ENCODE measurements at regions not wholly inside any gene's neighbourhood (a gene's known extent, or its start where the extent isn't known, plus 50 kb on each side); places are given as distances from the start of the nearest gene placed in this dataset.

DNA sequence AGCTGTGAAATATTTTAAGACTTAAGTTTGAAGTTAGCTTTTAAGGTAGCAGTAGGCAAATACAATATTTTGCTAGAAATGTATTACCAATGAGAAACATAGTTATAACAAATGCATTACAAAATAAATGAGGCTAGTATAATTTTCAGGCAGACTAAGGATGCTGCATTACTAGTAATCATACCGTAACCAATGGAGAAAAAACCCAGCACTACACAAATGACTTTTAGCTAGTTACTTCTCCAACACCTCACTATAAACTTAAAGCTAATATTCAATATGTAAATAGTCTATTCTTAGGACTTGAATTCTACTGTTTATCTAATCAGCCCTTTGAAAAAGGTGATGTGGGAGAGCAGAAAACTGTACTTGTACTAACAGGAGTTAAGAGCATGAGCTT lies 285.3 kb upstream of the KLF14 start:
- no peak overlapping the region for H3K4me2 ChIP-seq (ENCODE audit: low read length, poor library complexity, severe bottlenecking)
- H3K14ac ChIP-seq (ENCODE audit: low read length in 2 of 2) = no peak overlapping the region
- DNase-seq = no peak
- no peak overlapping the region for H3K27ac ChIP-seq (ENCODE audit: low read length, poor library complexity, severe bottlenecking)
- no peak overlapping the region for H4K91ac ChIP-seq (ENCODE audit: low read length)
- H2BK120ac ChIP-seq (ENCODE audit: low read depth, low read length) = no peak overlapping the region
- H3K4me1 ChIP-seq (ENCODE audit: control insufficient read depth, insufficient read depth, low read depth, low read length) = peaks cover 3% of the 10 kb centered on the region
- no peak overlapping the region for H2BK5ac ChIP-seq (ENCODE audit: low read depth, low read length, poor library complexity, severe bottlenecking)
- H3K27me3 ChIP-seq (ENCODE audit: control insufficient read depth in 1 of 2, insufficient read depth in 1 of 2, low read length in 2 of 2) = no peaks in the 10 kb centered on the region
- H2BK15ac ChIP-seq (ENCODE audit: low read depth, poor library complexity, severe bottlenecking) = no peak overlapping the region
- H3K36me3 ChIP-seq (ENCODE audit: control insufficient read depth in 1 of 2, insufficient read depth in 2 of 2, low read depth in 1 of 2, low read length in 2 of 2) = peaks cover 6 to 86% of the 10 kb centered on the region in 2 experiments
- no peak overlapping the region for H3K23ac ChIP-seq (ENCODE audit: low read length in 2 of 2)
- H2AFZ ChIP-seq (ENCODE audit: low read depth, low read length) = no peak overlapping the region
- H3K18ac ChIP-seq (ENCODE audit: low read depth in 1 of 2, low read length in 2 of 2) = no peak overlapping the region
- H2BK12ac ChIP-seq (ENCODE audit: low read length in 2 of 2) = no peak overlapping the region
- no peak overlapping the region for H3K4me3 ChIP-seq (ENCODE audit: insufficient read depth in 1 of 2, low read depth in 1 of 2, low read length in 2 of 2)
- WGBS = 100% methylated on average over 1 of the region's 1 CpG
- H4K8ac ChIP-seq (ENCODE audit: low read length) = no peak overlapping the region
- no peak overlapping the region for H3K9ac ChIP-seq (ENCODE audit: low read length)
- H3K4ac ChIP-seq (ENCODE audit: low read depth in 1 of 2, low read length in 2 of 2) = no peak overlapping the region
- no peak overlapping the region for H2AK5ac ChIP-seq (ENCODE audit: low read length, severe bottlenecking)
- H3K9me3 ChIP-seq (ENCODE audit: control insufficient read depth, low read length) = no peaks in the 10 kb centered on the region
- peaks cover 25% of the 10 kb centered on the region for H3K79me1 ChIP-seq (replicated peaks; ENCODE audit: low read length, poor library complexity, severe bottlenecking)

DNA sequence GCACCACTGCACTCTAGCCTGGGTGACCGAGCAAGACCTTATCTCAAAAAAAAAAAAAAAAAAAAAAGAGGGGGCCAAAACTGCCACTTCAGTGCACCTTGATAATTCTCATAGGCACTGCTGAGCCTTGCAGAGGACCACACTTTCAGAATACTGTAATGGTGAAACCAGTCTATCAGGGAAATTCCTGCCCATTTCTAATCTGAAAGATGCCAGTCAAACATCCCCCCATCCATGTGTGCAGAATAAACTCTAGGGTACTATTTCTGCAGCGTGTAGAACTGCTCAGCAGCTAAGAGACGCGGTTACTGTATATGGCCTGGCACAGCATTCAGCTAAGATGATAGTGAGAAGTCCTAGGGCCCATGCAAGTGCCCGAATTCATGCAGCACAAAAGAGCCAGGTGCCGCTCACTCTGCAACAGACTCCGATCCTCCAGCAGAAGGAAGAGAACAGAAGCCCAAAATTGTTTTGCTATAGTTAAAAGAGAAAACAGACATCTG lies 286.8 kb upstream of the KLF14 start:
- peaks cover 23% of the 10 kb centered on the region for H3K79me1 ChIP-seq (replicated peaks; ENCODE audit: low read length, poor library complexity, severe bottlenecking)
- no peak overlapping the region for H4K91ac ChIP-seq (ENCODE audit: low read length)
- no peak overlapping the region for H2AFZ ChIP-seq (ENCODE audit: low read depth, low read length)
- H2BK5ac ChIP-seq (ENCODE audit: low read depth, low read length, poor library complexity, severe bottlenecking) = no peak overlapping the region
- H2BK15ac ChIP-seq (ENCODE audit: low read depth, poor library complexity, severe bottlenecking) = no peak overlapping the region
- no peak overlapping the region for H3K18ac ChIP-seq (ENCODE audit: low read depth in 1 of 2, low read length in 2 of 2)
- no peak overlapping the region for H2AK5ac ChIP-seq (ENCODE audit: low read length, severe bottlenecking)
- H3K4ac ChIP-seq (ENCODE audit: low read depth in 1 of 2, low read length in 2 of 2) = no peak overlapping the region
- no peak overlapping the region for H3K23ac ChIP-seq (ENCODE audit: low read length in 2 of 2)
- no peaks in the 10 kb centered on the region for H3K27me3 ChIP-seq (ENCODE audit: control insufficient read depth in 1 of 2, insufficient read depth in 1 of 2, low read length in 2 of 2)
- H3K4me2 ChIP-seq (ENCODE audit: low read length, poor library complexity, severe bottlenecking) = no peak overlapping the region
- H3K4me3 ChIP-seq (ENCODE audit: insufficient read depth in 1 of 2, low read depth in 1 of 2, low read length in 2 of 2) = no peak overlapping the region
- no peak overlapping the region for H3K27ac ChIP-seq (ENCODE audit: low read length, poor library complexity, severe bottlenecking)
- peaks cover 1% of the 10 kb centered on the region for H3K4me1 ChIP-seq (ENCODE audit: control insufficient read depth, insufficient read depth, low read depth, low read length)
- no peak for DNase-seq
- no peak overlapping the region for H4K8ac ChIP-seq (ENCODE audit: low read length)
- H2BK120ac ChIP-seq (ENCODE audit: low read depth, low read length) = no peak overlapping the region
- peaks cover 6 to 82% of the 10 kb centered on the region in 2 experiments for H3K36me3 ChIP-seq (ENCODE audit: control insufficient read depth in 1 of 2, insufficient read depth in 2 of 2, low read depth in 1 of 2, low read length in 2 of 2)
- no peaks in the 10 kb centered on the region for H3K9me3 ChIP-seq (ENCODE audit: control insufficient read depth, low read length)
- no peak overlapping the region for H3K14ac ChIP-seq (ENCODE audit: low read length in 2 of 2)
- no peak overlapping the region for H2BK12ac ChIP-seq (ENCODE audit: low read length in 2 of 2)
- WGBS = 85% methylated on average over 7 of the region's 7 CpGs
- H3K9ac ChIP-seq (ENCODE audit: low read length) = no peak overlapping the region

GRCh38 chr7:131021460-131021859 lies 287.5 kb upstream of the KLF14 start:
- Histone ChIP-seq H3K27ac (ENCODE audit: low read length, poor library complexity, severe bottlenecking) (no peak overlapping the region), H2BK15ac (ENCODE audit: low read depth, poor library complexity, severe bottlenecking) (no peak overlapping the region), H2BK120ac (ENCODE audit: low read depth, low read length) (no peak overlapping the region), H3K18ac (ENCODE audit: low read depth in 1 of 2, low read length in 2 of 2) (no peak overlapping the region), H4K91ac (ENCODE audit: low read length) (no peak overlapping the region), H3K23ac (ENCODE audit: low read length in 2 of 2) (no peak overlapping the region), H3K14ac (ENCODE audit: low read length in 2 of 2) (no peak overlapping the region), H3K9me3 (ENCODE audit: control insufficient read depth, low read length) (no peaks in the 10 kb centered on the region), H3K27me3 (ENCODE audit: control insufficient read depth in 1 of 2, insufficient read depth in 1 of 2, low read length in 2 of 2) (no peaks in the 10 kb centered on the region), H3K4ac (ENCODE audit: low read depth in 1 of 2, low read length in 2 of 2) (no peak overlapping the region), H3K4me3 (ENCODE audit: insufficient read depth in 1 of 2, low read depth in 1 of 2, low read length in 2 of 2) (no peak overlapping the region), H2BK12ac (ENCODE audit: low read length in 2 of 2) (no peak overlapping the region), H2BK5ac (ENCODE audit: low read depth, low read length, poor library complexity, severe bottlenecking) (no peak overlapping the region), H2AK5ac (ENCODE audit: low read length, severe bottlenecking) (no peak overlapping the region), H3K4me2 (ENCODE audit: low read length, poor library complexity, severe bottlenecking) (no peak overlapping the region), H2AFZ (ENCODE audit: low read depth, low read length) (no peak overlapping the region), H3K9ac (ENCODE audit: low read length) (no peak overlapping the region), H3K36me3 (ENCODE audit: control insufficient read depth in 1 of 2, insufficient read depth in 2 of 2, low read depth in 1 of 2, low read length in 2 of 2) (peaks cover 6 to 77% of the 10 kb centered on the region in 2 experiments), H3K79me1 (replicated peaks; ENCODE audit: low read length, poor library complexity, severe bottlenecking) (peaks cover 22% of the 10 kb centered on the region), H3K4me1 (ENCODE audit: control insufficient read depth, insufficient read depth, low read depth, low read length) (peaks cover 1% of the 10 kb centered on the region), H4K8ac (ENCODE audit: low read length) (no peak overlapping the region)
- 96% methylated on average over 4 of the region's 5 CpGs for WGBS
- no peak for DNase-seq

DNA sequence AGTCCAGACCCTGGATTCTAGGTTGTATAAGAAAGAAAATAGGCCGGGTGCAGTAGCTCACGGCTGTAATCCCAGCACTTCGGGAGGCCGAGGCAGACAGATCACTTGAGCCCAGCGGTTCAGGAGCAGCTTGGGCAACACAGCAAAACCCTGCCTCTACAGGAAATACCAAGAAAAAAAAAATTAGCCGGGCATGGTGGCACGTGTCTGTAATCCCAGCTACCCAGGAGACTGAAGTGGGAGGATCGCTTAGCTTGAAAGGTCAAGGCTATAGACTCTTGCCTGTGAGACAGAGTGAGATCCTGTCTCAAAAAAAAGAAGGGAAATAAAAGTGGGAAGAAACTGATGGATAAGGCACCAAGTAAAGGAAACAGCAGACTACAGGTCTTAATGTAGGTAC lies 287.9 kb upstream of the KLF14 start:
- Histone ChIP-seq H4K91ac (ENCODE audit: low read length) (no peak overlapping the region), H2BK15ac (ENCODE audit: low read depth, poor library complexity, severe bottlenecking) (no peak overlapping the region), H3K4ac (ENCODE audit: low read depth in 1 of 2, low read length in 2 of 2) (no peak overlapping the region), H3K9ac (ENCODE audit: low read length) (no peak overlapping the region), H3K4me1 (ENCODE audit: control insufficient read depth, insufficient read depth, low read depth, low read length) (peaks cover 1% of the 10 kb centered on the region), H2AFZ (ENCODE audit: low read depth, low read length) (no peak overlapping the region), H2BK5ac (ENCODE audit: low read depth, low read length, poor library complexity, severe bottlenecking) (no peak overlapping the region), H2AK5ac (ENCODE audit: low read length, severe bottlenecking) (no peak overlapping the region), H3K23ac (ENCODE audit: low read length in 2 of 2) (no peak overlapping the region), H3K27me3 (ENCODE audit: control insufficient read depth in 1 of 2, insufficient read depth in 1 of 2, low read length in 2 of 2) (no peaks in the 10 kb centered on the region), H3K9me3 (ENCODE audit: control insufficient read depth, low read length) (no peaks in the 10 kb centered on the region), H2BK120ac (ENCODE audit: low read depth, low read length) (no peak overlapping the region), H3K4me2 (ENCODE audit: low read length, poor library complexity, severe bottlenecking) (no peak overlapping the region), H4K8ac (ENCODE audit: low read length) (no peak overlapping the region), H3K4me3 (ENCODE audit: insufficient read depth in 1 of 2, low read depth in 1 of 2, low read length in 2 of 2) (no peak overlapping the region), H3K27ac (ENCODE audit: low read length, poor library complexity, severe bottlenecking) (no peak overlapping the region), H3K14ac (ENCODE audit: low read length in 2 of 2) (no peak overlapping the region), H3K18ac (ENCODE audit: low read depth in 1 of 2, low read length in 2 of 2) (no peak overlapping the region), H2BK12ac (ENCODE audit: low read length in 2 of 2) (no peak overlapping the region), H3K36me3 (ENCODE audit: control insufficient read depth in 1 of 2, insufficient read depth in 2 of 2, low read depth in 1 of 2, low read length in 2 of 2) (peaks cover 6 to 77% of the 10 kb centered on the region in 2 experiments), H3K79me1 (replicated peaks; ENCODE audit: low read length, poor library complexity, severe bottlenecking) (peaks cover 20% of the 10 kb centered on the region)
- 91% methylated on average over 8 of the region's 8 CpGs for WGBS
- DNase-seq = no peak

Measured in mesenchymal stem cell (in vitro differentiated cells and primary cell).